Fibroblast of lung (primary cell): ENCODE measurements at regions not wholly inside any gene's neighbourhood (a gene's known extent, or its start where the extent isn't known, plus 50 kb on each side); places are given as distances from the start of the nearest gene placed in this dataset.

Experiments
- DNase-seq, 2 donors: peaks; one replicate each; pipeline versions ENCODE4 v3.0.0 to v3.0.0-alpha.2; 2010; ENCODE audit warnings: low read depth in 2 of 2
- H2AFZ ChIP-seq: 2 replicates; pipeline ENCODE4 v1.5.1; 2012; ENCODE audit warnings: low read length, control low read depth, inconsistent platforms
- H3K27ac ChIP-seq: 2 replicates; pipeline ENCODE4 v1.5.1; 2011; ENCODE audit warnings: low read length, control low read depth; ENCODE audit not compliant: insufficient read depth
- H3K27me3 ChIP-seq: 2 replicates; pipeline ENCODE4 v1.5.1; 2011; ENCODE audit warnings: mild to moderate bottlenecking, low read length; ENCODE audit not compliant: control insufficient read depth, insufficient read depth
- H3K36me3 ChIP-seq: 2 replicates; pipeline ENCODE4 v1.5.1; 2011; ENCODE audit warnings: low read length; ENCODE audit not compliant: control insufficient read depth, insufficient read depth
- H3K4me1 ChIP-seq: 2 replicates; pipeline ENCODE4 v1.5.1; 2011; ENCODE audit warnings: low read length; ENCODE audit not compliant: control insufficient read depth, insufficient read depth; ENCODE audit errors: extremely low read depth
- H3K4me2 ChIP-seq: 2 replicates; pipeline ENCODE4 v1.5.1; 2011; ENCODE audit warnings: low read length, control low read depth; ENCODE audit not compliant: insufficient read depth; ENCODE audit errors: extremely low read depth
- H3K4me3 ChIP-seq, 4 experiments: fragments of 200-600 bp in 1 of 4; sonication (generic) in 1 of 4; replicated peaks in 1 of 4; 2 replicates each; pipeline ENCODE4 v1.5.1; 2011 to 2016; ENCODE audit warnings: low read length in 4 of 4, low read depth in 3 of 4, mild to moderate bottlenecking in 3 of 4, control low read depth in 2 of 4, inconsistent platforms in 1 of 4, mixed read lengths in 1 of 4; ENCODE audit not compliant: insufficient read depth in 1 of 4; ENCODE audit errors: control extremely low read depth in 1 of 4
- H3K79me2 ChIP-seq: 2 replicates; pipeline ENCODE4 v1.5.1; 2012; ENCODE audit warnings: mild to moderate bottlenecking, low read length, inconsistent platforms; ENCODE audit not compliant: control insufficient read depth, insufficient read depth
- H3K9ac ChIP-seq: 2 replicates; pipeline ENCODE4 v1.5.1; 2011; ENCODE audit warnings: mild to moderate bottlenecking, low read length, control low read depth; ENCODE audit not compliant: insufficient read depth
- H3K9me3 ChIP-seq: 2 replicates; pipeline ENCODE4 v1.5.1; 2012; ENCODE audit warnings: low read depth, low read length; ENCODE audit not compliant: control insufficient read depth, insufficient read depth
- H4K20me1 ChIP-seq: 2 replicates; pipeline ENCODE4 v1.5.1; 2011; ENCODE audit warnings: low read length; ENCODE audit not compliant: control insufficient read depth, insufficient read depth; ENCODE audit errors: extremely low read depth
- EZH2 ChIP-seq: IDR thresholded peaks from 2 replicates; pipeline ENCODE4 v1.5.1; 2012; ENCODE audit warnings: low read length, control low read depth, mild to moderate bottlenecking; ENCODE audit errors: missing control alignments
- TF ChIP-seq, protein P1 (sequence below), 2 donors: IDR thresholded peaks in 1 of 2; conservative IDR thresholded peaks in 1 of 2; 1 replicate in 1 of 2; 2 replicates in 1 of 2; pipeline ENCODE4 v1.5.1; 2011 to 2012; ENCODE audit warnings: low read length in 2 of 2, control low read depth in 1 of 2, inconsistent platforms in 1 of 2, low read depth in 1 of 2, mild to moderate bottlenecking in 1 of 2

DNA sequence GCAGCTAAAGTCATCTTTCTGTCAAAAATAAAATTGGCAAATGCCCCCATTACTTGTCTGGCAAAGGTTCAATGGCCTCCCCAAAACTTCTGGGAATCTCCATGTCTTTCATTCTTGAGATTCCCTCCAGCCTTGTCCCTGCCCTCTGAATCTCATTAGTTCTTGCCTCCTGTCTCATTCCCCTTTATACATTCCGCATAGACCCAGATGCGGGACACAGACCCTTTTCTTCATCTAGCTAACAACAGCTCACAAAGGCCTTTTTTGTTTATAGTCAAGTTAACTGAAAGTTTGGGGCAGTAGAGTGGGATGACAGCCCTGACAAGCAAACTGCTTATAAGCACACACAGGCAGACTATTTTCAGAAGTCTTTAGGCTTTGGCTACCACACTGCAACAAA, 306.1 kb upstream of the FAM241A start:
- Histone ChIP-seq H4K20me1 (no peaks in the 10 kb centered on the region), H2AFZ (no peak overlapping the region), H3K36me3 (no peaks in the 10 kb centered on the region), H3K4me1 (no peaks in the 10 kb centered on the region), H3K4me3 (no peak overlapping the region), H3K27me3 (no peaks in the 10 kb centered on the region), H3K79me2 (no peaks in the 10 kb centered on the region), H3K27ac (no peak overlapping the region), H3K9ac (no peak overlapping the region), H3K9me3 (no peaks in the 10 kb centered on the region), H3K4me2 (no peak overlapping the region)
- DNase-seq, result no peak
- TF ChIP-seq, protein P1, sequence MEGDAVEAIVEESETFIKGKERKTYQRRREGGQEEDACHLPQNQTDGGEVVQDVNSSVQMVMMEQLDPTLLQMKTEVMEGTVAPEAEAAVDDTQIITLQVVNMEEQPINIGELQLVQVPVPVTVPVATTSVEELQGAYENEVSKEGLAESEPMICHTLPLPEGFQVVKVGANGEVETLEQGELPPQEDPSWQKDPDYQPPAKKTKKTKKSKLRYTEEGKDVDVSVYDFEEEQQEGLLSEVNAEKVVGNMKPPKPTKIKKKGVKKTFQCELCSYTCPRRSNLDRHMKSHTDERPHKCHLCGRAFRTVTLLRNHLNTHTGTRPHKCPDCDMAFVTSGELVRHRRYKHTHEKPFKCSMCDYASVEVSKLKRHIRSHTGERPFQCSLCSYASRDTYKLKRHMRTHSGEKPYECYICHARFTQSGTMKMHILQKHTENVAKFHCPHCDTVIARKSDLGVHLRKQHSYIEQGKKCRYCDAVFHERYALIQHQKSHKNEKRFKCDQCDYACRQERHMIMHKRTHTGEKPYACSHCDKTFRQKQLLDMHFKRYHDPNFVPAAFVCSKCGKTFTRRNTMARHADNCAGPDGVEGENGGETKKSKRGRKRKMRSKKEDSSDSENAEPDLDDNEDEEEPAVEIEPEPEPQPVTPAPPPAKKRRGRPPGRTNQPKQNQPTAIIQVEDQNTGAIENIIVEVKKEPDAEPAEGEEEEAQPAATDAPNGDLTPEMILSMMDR (conservative IDR thresholded peaks at IDR 0.05 in 1 of 2, IDR thresholded peaks at IDR 0.05 in 1 of 2; ENCODE audit: low read depth in 1 of 2, low read length in 2 of 2), result no peak
- TF ChIP-seq EZH2, result no peak

DNA sequence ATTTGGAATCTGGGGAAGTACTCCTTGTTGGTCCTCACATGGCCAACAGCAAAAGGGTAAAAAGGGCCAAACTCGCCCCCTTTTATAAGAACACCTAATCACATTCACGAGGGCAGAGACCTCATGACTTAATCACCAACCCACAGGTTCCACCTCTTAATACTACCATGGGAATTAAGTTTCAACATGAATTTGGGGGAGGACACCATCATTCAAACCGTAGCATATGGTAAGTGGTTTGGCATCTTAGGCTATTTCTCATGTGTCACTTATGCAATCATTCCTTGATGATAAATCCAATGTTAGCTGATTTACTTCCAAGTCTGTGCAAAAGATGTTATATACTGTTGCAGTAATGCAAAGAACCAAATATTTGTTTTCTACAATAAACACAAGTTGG, 302.9 kb upstream of the FAM241A start:
- Histone ChIP-seq H3K79me2 (no peaks in the 10 kb centered on the region), H3K27me3 (no peaks in the 10 kb centered on the region), H2AFZ (no peak overlapping the region), H3K9ac (no peak overlapping the region), H3K9me3 (no peaks in the 10 kb centered on the region), H3K4me1 (no peaks in the 10 kb centered on the region), H3K4me3 (no peak overlapping the region), H3K4me2 (no peak overlapping the region), H4K20me1 (no peaks in the 10 kb centered on the region), H3K27ac (no peak overlapping the region), H3K36me3 (no peaks in the 10 kb centered on the region)
- DNase-seq, result no peak
- TF ChIP-seq EZH2, result no peak
- TF ChIP-seq, protein P1 (conservative IDR thresholded peaks at IDR 0.05 in 1 of 2, IDR thresholded peaks at IDR 0.05 in 1 of 2; ENCODE audit: low read depth in 1 of 2, low read length in 2 of 2), result no peak

GRCh38 chr4:111847296-111848008, 297.8 kb upstream of the FAM241A start:
- Histone ChIP-seq H3K79me2 (no peaks in the 10 kb centered on the region), H3K36me3 (no peaks in the 10 kb centered on the region), H3K4me3 (no peak overlapping the region), H4K20me1 (no peaks in the 10 kb centered on the region), H3K27ac (no peak overlapping the region), H3K4me2 (no peak overlapping the region), H3K9me3 (no peaks in the 10 kb centered on the region), H3K9ac (no peak overlapping the region), H3K27me3 (no peaks in the 10 kb centered on the region), H2AFZ (no peak overlapping the region), H3K4me1 (no peaks in the 10 kb centered on the region)
- peak in 1 of 2 donors; percentile 0 for DNase-seq
- TF ChIP-seq, protein P1 (conservative IDR thresholded peaks at IDR 0.05 in 1 of 2, IDR thresholded peaks at IDR 0.05 in 1 of 2; ENCODE audit: low read depth in 1 of 2, low read length in 2 of 2), result peak in 1 of 2 donors; percentile 29
- no peak for TF ChIP-seq EZH2
